Mesothelial cell of epicardium (in vitro differentiated cells): ENCODE measurements at regions not wholly inside any gene's neighbourhood (a gene's known extent, or its start where the extent isn't known, plus 50 kb on each side); places are given as distances from the start of the nearest gene placed in this dataset.

Source experiments
- DNase-seq, 2 experiments: peaks; one replicate each; pipeline ENCODE4 v3.0.0; 2021; ENCODE audit warnings: low spot score in 2 of 2; ENCODE audit not compliant: unreplicated experiment in 2 of 2
- H3K27ac Mint-ChIP-seq: 2 replicates; pipeline ENCODE4 v1.8.0; 2021; ENCODE audit warnings: mixed read lengths
- H3K27me3 Mint-ChIP-seq: 2 replicates; pipeline ENCODE4 v1.8.0; 2021; ENCODE audit warnings: low read depth, mixed read lengths
- H3K36me3 Mint-ChIP-seq: 2 replicates; pipeline ENCODE4 v1.8.0; 2021; ENCODE audit warnings: mixed read lengths
- H3K4me1 Mint-ChIP-seq: 2 replicates; pipeline ENCODE4 v1.8.0; 2021; ENCODE audit warnings: mixed read lengths
- H3K4me3 Mint-ChIP-seq: 2 replicates; pipeline ENCODE4 v1.8.0; 2021; ENCODE audit warnings: mild to moderate bottlenecking, moderate library complexity, mixed read lengths
- H3K9me3 Mint-ChIP-seq: 2 replicates; pipeline ENCODE4 v1.8.0; 2021; ENCODE audit warnings: mixed read lengths
- CTCF ChIP-seq: fragments of 200-600 bp; sonication (generic); IDR thresholded peaks from one replicate; pipeline ENCODE4 v1.5.0; 2021; ENCODE audit warnings: antibody characterized with exemption; ENCODE audit not compliant: unreplicated experiment

GRCh38 chr6:113495521-113495920 lies 361.6 kb upstream of the MARCKS start:
- no peaks in the 10 kb centered on the region for H3K36me3 Mint-ChIP-seq
- DNase-seq = no peak
- no peak for TF ChIP-seq CTCF
- H3K9me3 Mint-ChIP-seq = no peaks in the 10 kb centered on the region
- no peaks in the 10 kb centered on the region for H3K27me3 Mint-ChIP-seq
- H3K4me3 Mint-ChIP-seq = no peak overlapping the region
- H3K27ac Mint-ChIP-seq = no peak overlapping the region
- no peaks in the 10 kb centered on the region for H3K4me1 Mint-ChIP-seq

GRCh38 chr6:113496166-113496565 lies 361.0 kb upstream of the MARCKS start:
- TF ChIP-seq CTCF = no peak
- H3K27ac Mint-ChIP-seq = no peak overlapping the region
- H3K4me1 Mint-ChIP-seq = no peaks in the 10 kb centered on the region
- no peaks in the 10 kb centered on the region for H3K36me3 Mint-ChIP-seq
- H3K9me3 Mint-ChIP-seq = no peaks in the 10 kb centered on the region
- no peak for DNase-seq
- no peak overlapping the region for H3K4me3 Mint-ChIP-seq
- H3K27me3 Mint-ChIP-seq = no peaks in the 10 kb centered on the region

DNA sequence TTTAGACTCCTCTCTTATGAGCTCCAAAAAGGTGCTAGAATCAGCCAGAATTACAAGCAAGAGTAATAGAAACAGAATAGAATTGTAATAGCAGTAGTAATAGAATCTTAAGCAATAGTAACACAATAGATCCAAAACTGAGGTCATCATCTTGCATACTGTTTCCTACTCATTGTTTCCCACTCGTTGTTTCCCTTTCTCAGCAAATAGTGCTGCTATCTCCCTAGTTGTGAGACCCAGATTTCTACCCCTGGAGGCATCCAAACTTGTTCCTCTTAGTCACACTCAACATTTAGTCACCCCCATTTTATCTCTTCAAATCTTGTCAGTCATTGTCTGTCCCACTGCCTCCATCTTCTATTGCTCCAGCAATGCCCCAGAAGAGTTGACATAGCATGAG lies 356.9 kb upstream of the MARCKS start:
- H3K36me3 Mint-ChIP-seq = no peaks in the 10 kb centered on the region

GRCh38 chr6:113505084-113505699 lies 352.0 kb upstream of the MARCKS start:
- no peaks in the 10 kb centered on the region for H3K36me3 Mint-ChIP-seq
- no peak overlapping the region for H3K4me3 Mint-ChIP-seq
- H3K4me1 Mint-ChIP-seq = peaks cover 6% of the 10 kb centered on the region
- DNase-seq = no peak
- no peak overlapping the region for H3K27ac Mint-ChIP-seq
- H3K9me3 Mint-ChIP-seq = no peaks in the 10 kb centered on the region
- H3K27me3 Mint-ChIP-seq = no peaks in the 10 kb centered on the region
- no peak for TF ChIP-seq CTCF

More for the DNA sequence above, 356.9 kb upstream of the MARCKS start:
- Mint-ChIP-seq H3K9me3 (no peaks in the 10 kb centered on the region), H3K4me1 (peaks cover 6% of the 10 kb centered on the region), H3K4me3 (no peak overlapping the region), H3K27ac (no peak overlapping the region), H3K27me3 (no peaks in the 10 kb centered on the region)
- TF ChIP-seq CTCF = no peak
- DNase-seq = no peak

- no peaks in the 10 kb centered on the region for H3K36me3 Mint-ChIP-seq
- H3K27me3 Mint-ChIP-seq = no peaks in the 10 kb centered on the region
- H3K9me3 Mint-ChIP-seq = no peaks in the 10 kb centered on the region
- H3K27ac Mint-ChIP-seq = no peak overlapping the region
- H3K4me3 Mint-ChIP-seq = no peak overlapping the region
- H3K4me1 Mint-ChIP-seq = peaks cover 2% of the 10 kb centered on the region
- no peak for TF ChIP-seq CTCF
- DNase-seq = no peak
These were observed 348.9 kb upstream of the MARCKS start for GRCh38 chr6:113508249-113508648.

- Mint-ChIP-seq H3K27ac (no peak overlapping the region), H3K4me3 (no peak overlapping the region), H3K27me3 (no peaks in the 10 kb centered on the region), H3K36me3 (no peaks in the 10 kb centered on the region), H3K9me3 (no peaks in the 10 kb centered on the region), H3K4me1 (no peaks in the 10 kb centered on the region)
- no peak for TF ChIP-seq CTCF
- no peak for DNase-seq
These were observed 346.0 kb upstream of the MARCKS start for GRCh38 chr6:113511100-113511499.
